ENCODE measurements at regions not wholly inside any gene's neighbourhood (a gene's known extent, or its start where the extent isn't known, plus 50 kb on each side); places are given as distances from the start of the nearest gene placed in this dataset.

- TF ChIP-seq, protein P1, sequence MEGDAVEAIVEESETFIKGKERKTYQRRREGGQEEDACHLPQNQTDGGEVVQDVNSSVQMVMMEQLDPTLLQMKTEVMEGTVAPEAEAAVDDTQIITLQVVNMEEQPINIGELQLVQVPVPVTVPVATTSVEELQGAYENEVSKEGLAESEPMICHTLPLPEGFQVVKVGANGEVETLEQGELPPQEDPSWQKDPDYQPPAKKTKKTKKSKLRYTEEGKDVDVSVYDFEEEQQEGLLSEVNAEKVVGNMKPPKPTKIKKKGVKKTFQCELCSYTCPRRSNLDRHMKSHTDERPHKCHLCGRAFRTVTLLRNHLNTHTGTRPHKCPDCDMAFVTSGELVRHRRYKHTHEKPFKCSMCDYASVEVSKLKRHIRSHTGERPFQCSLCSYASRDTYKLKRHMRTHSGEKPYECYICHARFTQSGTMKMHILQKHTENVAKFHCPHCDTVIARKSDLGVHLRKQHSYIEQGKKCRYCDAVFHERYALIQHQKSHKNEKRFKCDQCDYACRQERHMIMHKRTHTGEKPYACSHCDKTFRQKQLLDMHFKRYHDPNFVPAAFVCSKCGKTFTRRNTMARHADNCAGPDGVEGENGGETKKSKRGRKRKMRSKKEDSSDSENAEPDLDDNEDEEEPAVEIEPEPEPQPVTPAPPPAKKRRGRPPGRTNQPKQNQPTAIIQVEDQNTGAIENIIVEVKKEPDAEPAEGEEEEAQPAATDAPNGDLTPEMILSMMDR (IDR thresholded peaks at IDR 0.05), result no peak
- no peak for TF ChIP-seq POLR2A (IDR thresholded peaks at IDR 0.05)
These were observed 285.5 kb downstream of the USP46 start for GRCh38 chr4:52373650-52374049.

Measured in thyroid gland (tissue), 4 donors.